ENCODE measurements at regions not wholly inside any gene's neighbourhood (a gene's known extent, or its start where the extent isn't known, plus 50 kb on each side); places are given as distances from the start of the nearest gene placed in this dataset.

DNA sequence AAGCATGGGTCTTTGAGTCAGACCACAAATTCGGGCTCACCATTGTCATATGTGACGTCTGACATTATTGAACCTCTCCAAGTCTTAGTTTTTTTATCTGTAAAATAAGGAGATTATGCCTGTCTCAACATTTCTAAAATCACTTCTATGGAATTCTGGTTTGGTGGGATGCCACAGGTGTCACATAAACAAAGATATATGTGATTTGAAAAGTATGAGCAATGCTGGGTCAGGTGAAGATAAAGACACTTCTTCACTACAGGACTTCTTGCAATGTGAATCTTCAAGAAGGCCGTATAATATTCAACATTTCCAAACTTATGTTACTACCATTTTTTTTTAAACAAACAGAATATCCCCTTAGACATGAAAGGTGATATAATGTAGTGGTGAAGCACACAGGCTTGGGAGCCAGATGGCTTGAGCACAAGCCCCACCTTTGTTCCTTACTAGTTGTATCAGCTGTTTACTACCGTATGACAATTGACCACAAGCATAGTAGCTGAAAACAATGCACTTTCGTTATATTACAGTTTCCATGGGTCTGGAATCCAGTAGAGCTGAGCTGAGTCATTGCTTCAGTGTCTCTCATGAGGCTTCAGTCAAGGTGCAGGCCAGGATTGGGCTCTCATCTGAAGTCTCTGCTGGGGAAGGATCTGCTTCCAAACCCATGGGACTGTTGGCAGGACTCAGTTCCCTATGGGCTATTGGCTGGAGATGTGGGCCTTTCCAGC lies 87.7 kb downstream of the UTP18 start:
- no peaks in the 10 kb centered on the region for H3K36me3 ChIP-seq
- no peak overlapping the region for H3K4me3 ChIP-seq
- no peaks in the 10 kb centered on the region for H3K9me3 ChIP-seq
- 52 to 56% methylated on average over 4 to 5 of the region's 5 CpGs for WGBS, 2 donors (ENCODE audit: low coverage in 1 of 2)
- peaks cover 0 to 19% (median 0%) of the 10 kb centered on the region in 3 donors for H3K4me1 ChIP-seq
- no peak for ATAC-seq
- TF ChIP-seq POLR2A (IDR thresholded peaks at IDR 0.05) (no peak), POLR2AphosphoS5 (IDR thresholded peaks at IDR 0.05) (no peak)
- TF ChIP-seq, protein P1, sequence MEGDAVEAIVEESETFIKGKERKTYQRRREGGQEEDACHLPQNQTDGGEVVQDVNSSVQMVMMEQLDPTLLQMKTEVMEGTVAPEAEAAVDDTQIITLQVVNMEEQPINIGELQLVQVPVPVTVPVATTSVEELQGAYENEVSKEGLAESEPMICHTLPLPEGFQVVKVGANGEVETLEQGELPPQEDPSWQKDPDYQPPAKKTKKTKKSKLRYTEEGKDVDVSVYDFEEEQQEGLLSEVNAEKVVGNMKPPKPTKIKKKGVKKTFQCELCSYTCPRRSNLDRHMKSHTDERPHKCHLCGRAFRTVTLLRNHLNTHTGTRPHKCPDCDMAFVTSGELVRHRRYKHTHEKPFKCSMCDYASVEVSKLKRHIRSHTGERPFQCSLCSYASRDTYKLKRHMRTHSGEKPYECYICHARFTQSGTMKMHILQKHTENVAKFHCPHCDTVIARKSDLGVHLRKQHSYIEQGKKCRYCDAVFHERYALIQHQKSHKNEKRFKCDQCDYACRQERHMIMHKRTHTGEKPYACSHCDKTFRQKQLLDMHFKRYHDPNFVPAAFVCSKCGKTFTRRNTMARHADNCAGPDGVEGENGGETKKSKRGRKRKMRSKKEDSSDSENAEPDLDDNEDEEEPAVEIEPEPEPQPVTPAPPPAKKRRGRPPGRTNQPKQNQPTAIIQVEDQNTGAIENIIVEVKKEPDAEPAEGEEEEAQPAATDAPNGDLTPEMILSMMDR (IDR thresholded peaks at IDR 0.05): no peak
- H3K27ac ChIP-seq: no peak overlapping the region
- H3K27me3 ChIP-seq: no peaks in the 10 kb centered on the region

- no peak overlapping the region for H3K4me3 ChIP-seq
- no peak for ATAC-seq
- no peaks in the 10 kb centered on the region for H3K9me3 ChIP-seq
- 12 to 61% methylated on average over 2 to 4 of the region's 6 CpGs for WGBS, 2 donors (ENCODE audit: low coverage in 1 of 2)
- TF ChIP-seq POLR2AphosphoS5 (IDR thresholded peaks at IDR 0.05) (no peak), EP300 (IDR thresholded peaks at IDR 0.05) (no peak), POLR2A (IDR thresholded peaks at IDR 0.05) (no peak)
- TF ChIP-seq, protein P1 (IDR thresholded peaks at IDR 0.05): no peak
- H3K36me3 ChIP-seq: no peaks in the 10 kb centered on the region
- H3K27ac ChIP-seq: no peak overlapping the region
- H3K4me1 ChIP-seq: peaks cover 0 to 32% (median 5%) of the 10 kb centered on the region in 3 donors
- H3K27me3 ChIP-seq: no peaks in the 10 kb centered on the region
Measured at GRCh38 chr17:51351080-51351479, 90.7 kb downstream of the UTP18 start.

DNA sequence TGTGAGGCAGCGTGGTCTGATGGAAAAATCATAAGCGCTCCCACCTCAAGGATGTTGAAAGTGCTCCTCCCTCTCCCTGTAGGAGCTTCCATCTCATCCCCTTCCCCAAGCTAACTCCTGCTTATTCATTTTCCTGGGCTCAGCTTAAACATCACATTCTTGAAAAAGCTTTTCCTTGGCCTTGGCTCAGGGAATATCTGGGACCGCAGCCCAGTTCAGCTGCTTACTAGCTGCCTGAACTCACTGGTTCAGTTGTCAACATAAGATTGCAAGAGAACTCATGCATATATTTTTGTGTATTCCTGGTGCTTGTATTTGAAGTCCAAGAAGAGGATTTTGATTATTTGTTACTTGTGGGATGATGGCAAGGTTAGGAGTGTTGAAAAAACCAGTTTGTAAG lies 91.5 kb downstream of the UTP18 start:
- H3K27ac ChIP-seq: no peak overlapping the region
- peaks cover 0 to 32% (median 5%) of the 10 kb centered on the region in 3 donors for H3K4me1 ChIP-seq
- no peak for ATAC-seq
- WGBS, 2 donors (ENCODE audit: low coverage in 1 of 2): 21 to 26% methylated on average over 2 to 3 of the region's 3 CpGs
- H3K36me3 ChIP-seq: no peaks in the 10 kb centered on the region
- H3K27me3 ChIP-seq: no peaks in the 10 kb centered on the region
- no peak overlapping the region for H3K4me3 ChIP-seq
- H3K9me3 ChIP-seq: no peaks in the 10 kb centered on the region
- TF ChIP-seq, protein P1 (IDR thresholded peaks at IDR 0.05): no peak
- TF ChIP-seq EP300 (IDR thresholded peaks at IDR 0.05): no peak
- no peak for TF ChIP-seq POLR2AphosphoS5 (IDR thresholded peaks at IDR 0.05)
- no peak for TF ChIP-seq POLR2A (IDR thresholded peaks at IDR 0.05)

- peaks cover 0 to 32% (median 5%) of the 10 kb centered on the region in 3 donors for H3K4me1 ChIP-seq
- no peak for ATAC-seq
- no peaks in the 10 kb centered on the region for H3K36me3 ChIP-seq
- H3K4me3 ChIP-seq: no peak overlapping the region
- no peaks in the 10 kb centered on the region for H3K9me3 ChIP-seq
- 50% methylated on average over 1 of the region's 1 CpG; no CpG with 5 or more reads in 1 of the 2 donors for WGBS, 2 donors (ENCODE audit: low coverage in 1 of 2)
- no peak for TF ChIP-seq POLR2A (IDR thresholded peaks at IDR 0.05)
- TF ChIP-seq POLR2AphosphoS5 (IDR thresholded peaks at IDR 0.05): no peak
- TF ChIP-seq, protein P1 (IDR thresholded peaks at IDR 0.05): no peak
- TF ChIP-seq EP300 (IDR thresholded peaks at IDR 0.05): no peak
- no peak overlapping the region for H3K27ac ChIP-seq
- H3K27me3 ChIP-seq: no peaks in the 10 kb centered on the region
Measured at GRCh38 chr17:51352798-51353197, 92.5 kb downstream of the UTP18 start.

DNA sequence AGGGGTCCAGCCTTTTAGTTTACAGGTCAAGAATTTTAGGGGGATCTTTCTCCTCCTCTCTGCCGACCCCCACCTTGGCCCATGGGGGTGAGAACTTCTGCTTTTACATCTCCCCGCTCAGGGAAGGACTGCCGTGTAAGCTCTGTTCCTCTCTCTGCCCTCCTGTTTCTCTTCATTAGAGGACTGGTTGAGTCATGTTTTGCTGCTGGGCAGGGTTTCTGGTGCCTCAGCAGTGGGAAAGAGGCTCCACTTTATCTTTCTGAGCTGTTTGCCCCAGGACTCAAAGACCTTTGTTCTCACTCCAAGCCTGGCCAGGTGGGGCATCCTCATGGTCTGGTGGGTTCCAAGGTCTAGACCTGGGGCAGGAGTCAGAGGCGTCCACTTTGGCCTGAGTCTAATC lies 93.0 kb downstream of the UTP18 start:
- WGBS, 2 donors (ENCODE audit: low coverage in 1 of 2): 63% methylated on average over 4 of the region's 4 CpGs; no CpG with 5 or more reads in 1 of the 2 donors
- ATAC-seq: no peak
- Histone ChIP-seq H3K9me3 (no peaks in the 10 kb centered on the region), H3K27ac (no peak overlapping the region), H3K4me1 (peaks cover 0 to 32% (median 5%) of the 10 kb centered on the region in 3 donors), H3K36me3 (no peaks in the 10 kb centered on the region), H3K4me3 (no peak overlapping the region), H3K27me3 (no peaks in the 10 kb centered on the region)
- TF ChIP-seq, protein P1 (IDR thresholded peaks at IDR 0.05): no peak
- TF ChIP-seq EP300 (IDR thresholded peaks at IDR 0.05): no peak
- no peak for TF ChIP-seq POLR2AphosphoS5 (IDR thresholded peaks at IDR 0.05)
